Activated CD8-positive, alpha-beta memory T cell treated with anti-CD3 and anti-CD28 coated beads, Interleukin-2, amount 50 U/mL, for 4 hours (primary cell): ENCODE measurements at regions not wholly inside any gene's neighbourhood (a gene's known extent, or its start where the extent isn't known, plus 50 kb on each side); places are given as distances from the start of the nearest gene placed in this dataset.

Source experiments
- DNase-seq: peaks from one replicate; pipeline ENCODE4 v3.0.0-alpha.2; 2020

- no peak for DNase-seq
Measured at GRCh38 chr9:91102269-91102668, 259.4 kb downstream of the AUH start.

- no peak for DNase-seq
Measured at GRCh38 chr9:91103931-91104330, 257.8 kb downstream of the AUH start.

DNA sequence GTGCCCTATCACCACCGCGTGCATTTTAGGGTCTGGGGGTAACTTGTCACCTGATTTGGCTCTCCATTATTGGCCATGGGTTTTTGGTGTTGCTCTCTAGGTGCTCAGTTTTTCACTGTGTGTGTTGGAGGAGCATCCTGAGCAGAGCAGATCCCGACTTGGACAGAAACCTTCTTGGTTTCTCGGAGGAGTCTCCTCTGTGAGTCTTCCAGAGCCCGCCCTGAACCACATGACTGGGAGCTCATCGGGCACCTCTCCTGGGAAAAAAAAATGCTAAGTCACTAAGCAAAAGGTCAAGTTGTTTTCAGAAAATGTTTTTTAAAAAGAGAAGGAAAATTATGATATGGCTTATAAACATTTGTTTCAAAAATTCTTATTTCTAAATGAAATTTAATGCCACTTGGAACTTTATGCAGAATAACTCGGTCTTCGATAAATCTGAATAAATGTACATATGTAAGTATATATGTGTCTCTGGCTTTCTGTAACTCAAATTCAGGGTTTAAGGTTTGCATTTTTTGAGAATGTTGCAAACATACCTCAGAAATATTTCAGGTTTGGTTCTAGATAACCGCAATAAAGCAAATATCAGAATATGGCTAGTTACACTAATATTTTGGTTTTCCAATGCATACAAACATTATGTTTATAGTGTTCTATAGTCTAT is 255.2 kb downstream of the AUH start:
- no peak for DNase-seq

DNA sequence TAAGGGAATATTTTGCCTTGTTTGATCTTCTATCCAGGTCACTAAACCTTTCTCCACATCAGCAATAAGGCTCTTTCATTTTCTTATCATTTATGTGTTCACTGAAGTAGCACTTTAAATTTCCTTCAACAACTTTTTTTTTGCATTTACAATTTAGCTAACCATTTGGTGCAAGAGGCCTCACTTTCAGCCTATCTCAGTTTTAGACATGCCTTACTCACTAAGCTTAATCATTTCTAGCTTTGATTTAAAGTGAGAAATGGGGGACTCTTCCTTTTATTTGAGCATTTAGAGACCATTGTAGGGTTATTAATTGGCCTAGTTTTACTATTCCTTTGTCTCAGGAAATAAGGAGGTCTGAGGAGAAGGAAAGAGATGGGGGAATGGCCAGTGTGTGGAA is 250.5 kb downstream of the AUH start:
- no peak for DNase-seq

DNA sequence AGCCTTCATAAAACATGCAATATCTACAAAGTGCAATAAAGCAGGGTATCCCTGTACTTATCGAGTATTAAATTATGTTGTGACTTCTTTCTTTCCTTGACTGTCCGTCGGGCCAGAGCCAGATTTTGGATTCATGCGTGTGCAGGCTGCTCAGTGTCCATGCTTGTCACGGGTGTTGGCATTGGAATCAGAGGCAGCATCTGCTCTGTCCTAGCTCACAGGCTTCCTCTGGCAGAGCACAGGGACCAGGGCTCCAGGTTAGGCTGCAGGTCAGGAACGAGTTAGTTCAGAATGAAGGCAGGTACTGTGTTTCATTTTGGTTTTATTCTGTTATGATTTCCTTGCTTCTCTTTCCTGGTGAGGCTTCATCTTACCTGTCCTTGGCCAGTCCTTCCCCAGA is 249.8 kb downstream of the AUH start:
- DNase-seq, result no peak

GRCh38 chr9:91113016-91113415 is 248.7 kb downstream of the AUH start:
- DNase-seq, result no peak

GRCh38 chr9:91114450-91114849 is 247.3 kb downstream of the AUH start:
- no peak for DNase-seq

GRCh38 chr9:91116211-91116610 is 245.5 kb downstream of the AUH start:
- no peak for DNase-seq

DNA sequence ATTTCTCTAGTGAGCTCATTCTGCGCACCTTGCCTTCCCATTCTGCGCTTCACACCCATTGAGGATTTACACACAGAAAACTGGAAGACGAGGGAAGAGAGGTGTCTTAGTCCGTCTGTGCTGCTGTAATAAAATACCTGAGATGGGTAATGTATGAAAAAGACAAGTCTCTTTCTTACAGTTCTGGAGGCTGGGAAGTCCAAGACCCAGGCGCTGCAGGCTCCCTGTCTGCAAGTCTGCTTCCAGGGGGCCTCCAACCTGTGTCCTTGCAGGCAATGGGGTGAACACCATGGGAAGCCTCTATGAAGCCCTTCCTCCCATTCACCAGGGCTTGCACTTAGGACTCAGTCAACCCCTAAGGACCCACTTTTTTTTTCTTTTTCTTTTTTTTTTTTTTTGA is 245.0 kb downstream of the AUH start:
- DNase-seq, result no peak

- no peak for DNase-seq
Measured at GRCh38 chr9:91117474-91117891, 244.2 kb downstream of the AUH start.

- no peak for DNase-seq
Measured at GRCh38 chr9:91117959-91118703, 243.6 kb downstream of the AUH start.

DNA sequence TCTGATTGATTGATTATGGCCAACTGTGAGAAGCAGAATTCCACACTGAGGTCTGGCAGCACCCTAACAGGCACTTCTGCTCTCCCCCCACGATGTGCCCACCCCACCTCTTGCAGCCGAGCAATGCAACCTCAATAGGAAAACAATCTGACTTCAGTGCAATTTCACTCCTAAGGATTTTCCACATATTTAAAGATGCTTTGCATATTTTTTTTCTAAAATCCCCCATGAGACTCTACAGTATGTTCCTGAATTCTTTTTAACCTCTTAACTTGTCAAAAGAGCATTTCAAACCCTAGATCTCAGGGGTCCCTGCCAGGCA is 243.1 kb downstream of the AUH start:
- DNase-seq, result no peak

- no peak for DNase-seq
Measured at GRCh38 chr9:91119142-91119541, 242.6 kb downstream of the AUH start.

DNA sequence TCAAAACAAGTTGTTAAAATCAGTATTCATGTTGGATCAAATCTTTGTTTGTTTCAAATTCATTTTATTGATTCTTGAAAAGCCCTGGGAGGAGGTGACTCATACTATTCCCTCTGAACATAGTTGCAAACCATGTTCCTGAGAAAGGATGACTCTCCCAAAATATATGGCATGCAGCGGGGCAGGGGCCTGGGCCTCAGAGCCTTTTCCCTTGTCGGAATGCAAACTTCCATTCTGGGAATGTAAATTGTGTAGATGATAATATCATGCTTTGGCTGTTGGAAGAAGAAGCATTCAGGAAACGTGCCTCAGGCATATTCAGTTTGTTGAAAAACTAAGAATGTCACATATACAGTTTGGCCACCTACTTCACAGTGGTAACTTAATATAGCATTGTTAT is 242.0 kb downstream of the AUH start:
- no peak for DNase-seq

GRCh38 chr9:91120200-91120599 is 241.5 kb downstream of the AUH start:
- no peak for DNase-seq

DNA sequence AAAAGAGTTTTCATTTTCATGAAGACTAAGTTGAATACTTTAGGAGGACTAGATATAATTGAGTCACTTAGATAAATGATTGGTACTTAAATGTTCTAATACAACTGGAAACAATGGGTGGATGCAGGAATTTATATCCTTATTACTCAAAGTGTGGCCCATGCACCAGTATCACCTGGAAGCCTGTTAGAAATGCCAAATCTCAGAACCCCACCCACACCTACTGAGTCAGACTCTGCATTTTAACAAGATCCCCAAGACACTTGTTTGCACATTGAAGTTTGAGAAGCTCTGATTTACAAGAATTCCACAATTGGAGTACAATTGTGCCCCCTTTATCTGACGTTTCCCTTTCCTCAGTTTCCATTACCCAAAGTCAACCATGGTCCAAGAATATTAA is 239.0 kb downstream of the AUH start:
- DNase-seq, result no peak

GRCh38 chr9:91126761-91127445 is 234.8 kb downstream of the AUH start:
- DNase-seq, result no peak

- no peak for DNase-seq
Measured at GRCh38 chr9:91127653-91128052, 234.1 kb downstream of the AUH start.

DNA sequence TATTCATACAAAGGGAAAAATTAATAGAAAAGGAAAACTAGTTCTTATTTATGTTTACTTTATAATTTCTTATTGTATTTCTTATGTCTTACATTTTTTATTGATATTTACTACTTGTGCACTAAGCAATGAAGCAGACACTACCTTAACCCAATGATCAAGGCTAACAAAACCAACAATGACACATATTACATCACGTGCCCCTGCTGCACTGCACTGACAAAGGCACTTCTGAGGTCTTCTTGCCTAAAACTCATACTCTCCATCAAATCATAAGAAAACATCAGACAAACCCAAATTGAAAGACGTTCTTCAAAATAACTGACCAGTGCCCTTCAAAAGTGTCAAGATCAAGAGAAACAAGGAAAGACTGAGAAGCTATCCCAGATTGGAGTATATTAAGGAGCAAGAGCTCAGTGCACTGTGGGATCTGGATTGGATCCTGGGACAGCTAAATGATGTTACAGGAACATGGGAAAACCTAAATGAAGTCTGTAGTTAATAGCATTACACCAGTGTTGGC is 230.9 kb downstream of the AUH start:
- DNase-seq, result no peak

DNA sequence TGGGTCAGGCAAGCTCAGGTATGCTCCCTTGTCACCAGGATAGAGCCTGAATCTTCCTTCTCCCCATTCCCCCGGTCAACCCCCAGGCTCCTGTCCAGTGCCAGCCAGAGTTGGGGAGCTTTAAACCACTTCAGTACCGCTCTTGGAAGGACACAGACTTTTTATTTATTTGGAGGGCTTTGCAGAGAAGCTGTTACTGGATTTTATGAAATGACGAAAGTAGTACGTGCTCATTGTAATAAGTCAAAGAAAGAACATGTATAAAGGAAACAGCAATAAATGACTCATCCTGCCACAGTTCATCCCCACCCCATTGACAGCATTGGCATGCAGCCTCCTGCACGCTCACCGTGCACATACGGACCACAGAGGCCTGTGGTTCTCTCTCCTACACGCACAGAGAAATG is 230.3 kb downstream of the AUH start:
- peak; percentile 47 for DNase-seq

DNA sequence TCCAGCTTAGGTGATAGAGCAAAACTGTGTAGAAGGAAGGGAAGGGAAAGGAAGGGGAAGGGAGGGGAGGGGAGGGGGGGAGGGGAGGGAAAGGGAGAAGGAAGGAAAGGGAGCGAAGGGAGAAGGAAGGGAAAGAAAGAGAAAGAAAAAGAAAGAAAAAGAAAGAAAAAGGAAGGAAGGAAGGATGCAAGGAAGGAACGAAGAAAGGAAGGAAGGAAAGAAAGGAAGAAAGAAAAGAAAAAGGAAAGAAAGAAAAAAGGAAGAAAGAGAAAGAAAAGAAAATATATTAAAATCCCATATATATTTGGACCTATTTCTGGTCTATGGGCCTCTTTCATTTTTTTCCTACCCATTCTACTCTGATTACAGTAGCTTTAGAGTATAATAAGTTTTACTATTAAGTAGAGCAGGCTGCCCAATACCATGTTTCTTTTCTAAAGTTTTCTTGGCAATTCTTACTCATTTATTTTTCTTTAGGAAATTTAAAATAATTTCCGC is 229.1 kb downstream of the AUH start:
- no peak for DNase-seq

DNA sequence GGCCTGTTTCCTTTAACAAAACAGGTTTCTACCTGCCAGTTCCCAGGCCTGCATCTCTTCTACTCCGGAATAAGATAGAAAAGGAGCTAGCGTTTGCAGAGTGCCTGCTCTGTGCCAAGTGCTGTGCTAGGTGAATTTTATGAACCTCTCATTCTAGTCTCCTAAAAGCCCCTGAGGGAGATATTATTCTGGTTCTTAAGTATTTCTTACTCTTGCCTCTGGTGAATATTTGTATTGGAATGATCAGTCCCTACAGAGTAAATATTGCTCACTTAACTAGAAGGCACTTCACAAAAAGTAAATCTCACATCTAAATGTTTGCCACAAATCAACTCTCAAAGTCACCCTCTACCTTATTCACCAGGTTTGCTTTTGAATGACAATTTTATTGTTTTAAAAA is 227.1 kb downstream of the AUH start:
- DNase-seq, result no peak

- DNase-seq, result no peak
Measured at GRCh38 chr9:91137391-91137790, 224.3 kb downstream of the AUH start.

DNA sequence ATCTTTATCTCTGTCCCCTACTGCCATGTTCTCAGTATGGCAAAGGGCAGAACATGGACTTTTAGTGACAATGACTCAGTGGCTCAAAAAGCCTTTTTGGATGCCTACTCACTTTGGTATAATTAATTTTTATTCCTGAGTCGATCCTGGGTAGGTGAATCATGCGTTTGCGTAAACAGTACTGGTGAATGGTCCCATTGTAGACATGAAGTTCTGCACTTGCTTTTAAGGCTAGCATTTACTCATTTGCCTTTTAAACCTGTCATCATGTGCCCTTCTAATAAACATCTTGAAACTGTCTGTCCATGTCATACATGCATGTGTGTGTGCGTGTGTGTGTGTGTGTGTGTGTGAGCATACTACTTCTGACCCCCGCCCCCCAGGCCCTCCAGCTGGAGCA is 223.0 kb downstream of the AUH start:
- DNase-seq, result no peak
